Common myeloid progenitor, CD34-positive (primary cell): ENCODE measurements at regions not wholly inside any gene's neighbourhood (a gene's known extent, or its start where the extent isn't known, plus 50 kb on each side); places are given as distances from the start of the nearest gene placed in this dataset.
"Not testable (repeated sequence)": the region's sequence is repeated elsewhere in the genome, so short reads cannot be mapped to it uniquely, and the experiment has no call there.

Source experiments
- CTCF ChIA-PET: fragments of 350-600 bp; sonication (Branson Sonifier 250); formaldehyde crosslinking; loops from one replicate; lab custom pipeline; 2021; ENCODE audit warnings: antibody characterized with exemption; lab: Charles Lee
- POLR2A ChIA-PET: fragments of 350-600 bp; sonication (Branson Sonifier 250); formaldehyde crosslinking; loops from one replicate; lab custom pipeline; 2021; ENCODE audit warnings: antibody characterized with exemption; lab: Charles Lee
- DNase-seq, 3 donors: peaks; one replicate each; pipeline versions ENCODE4 v3.0.0 to v3.0.0-alpha.2; 2013
- H3K27ac ChIP-seq, 2 experiments: 1 replicate in 1 of 2; 2 replicates in 1 of 2; pipeline ENCODE4 v1.7.0; 2013; ENCODE audit warnings: inconsistent platforms in 2 of 2, low read length in 2 of 2, mild to moderate bottlenecking in 2 of 2, low read depth in 1 of 2, moderate library complexity in 1 of 2; ENCODE audit not compliant: severe bottlenecking in 2 of 2, insufficient read depth in 1 of 2, poor library complexity in 1 of 2
- H3K27me3 ChIP-seq, 5 experiments: replicated peaks in 2 of 5; 1 replicate in 3 of 5; 2 replicates in 2 of 5; pipeline versions ENCODE4 v1.6.1 to v1.7.0; 2013; ENCODE audit warnings: low read length in 4 of 5, mild to moderate bottlenecking in 2 of 5, moderate library complexity in 2 of 5, inconsistent platforms in 1 of 5; ENCODE audit not compliant: insufficient read depth in 5 of 5, control insufficient read depth in 4 of 5
- H3K36me3 ChIP-seq, 4 experiments: 1 replicate in 2 of 4; 2 replicates in 2 of 4; pipeline versions ENCODE4 v1.6.1 to v1.7.0; 2013; ENCODE audit warnings: low read length in 3 of 4, control low read depth in 1 of 4, mild to moderate bottlenecking in 1 of 4; ENCODE audit not compliant: control insufficient read depth in 4 of 4, insufficient read depth in 4 of 4
- H3K4me1 ChIP-seq, 4 experiments: 1 replicate in 3 of 4; 2 replicates in 1 of 4; pipeline versions ENCODE4 v1.6.1 to v1.7.1; 2013; ENCODE audit warnings: low read length in 3 of 4, mild to moderate bottlenecking in 3 of 4, control low read depth in 1 of 4, inconsistent platforms in 1 of 4, moderate library complexity in 1 of 4; ENCODE audit not compliant: control insufficient read depth in 4 of 4, insufficient read depth in 4 of 4; ENCODE audit errors: control extremely low read depth in 1 of 4
- H3K4me3 ChIP-seq, 7 experiments: 1 replicate in 4 of 7; 2 replicates in 3 of 7; pipeline versions ENCODE4 v1.5.1 to v1.7.0; 2013; ENCODE audit warnings: mild to moderate bottlenecking in 7 of 7, low read length in 6 of 7, moderate library complexity in 6 of 7, inconsistent platforms in 2 of 7, low read depth in 2 of 7, control low read depth in 1 of 7; ENCODE audit not compliant: insufficient read depth in 4 of 7, control insufficient read depth in 1 of 7; ENCODE audit errors: extremely low read depth in 1 of 7
- H3K9me3 ChIP-seq, 5 experiments: 1 replicate in 4 of 5; 2 replicates in 1 of 5; pipeline versions ENCODE4 v1.6.1 to v1.7.1; 2013; ENCODE audit warnings: low read length in 4 of 5, mild to moderate bottlenecking in 2 of 5, inconsistent platforms in 1 of 5, low read depth in 1 of 5, moderate library complexity in 1 of 5; ENCODE audit not compliant: control insufficient read depth in 4 of 5, insufficient read depth in 2 of 5; ENCODE audit errors: control extremely low read depth in 1 of 5
- WGBS: methylation state at CpG from one replicate; pipeline ENCODE4 v1.1.5; 2013; ENCODE audit not compliant: insufficient coverage; 5-methylcytosine and 5-hydroxymethylcytosine counted together

DNA sequence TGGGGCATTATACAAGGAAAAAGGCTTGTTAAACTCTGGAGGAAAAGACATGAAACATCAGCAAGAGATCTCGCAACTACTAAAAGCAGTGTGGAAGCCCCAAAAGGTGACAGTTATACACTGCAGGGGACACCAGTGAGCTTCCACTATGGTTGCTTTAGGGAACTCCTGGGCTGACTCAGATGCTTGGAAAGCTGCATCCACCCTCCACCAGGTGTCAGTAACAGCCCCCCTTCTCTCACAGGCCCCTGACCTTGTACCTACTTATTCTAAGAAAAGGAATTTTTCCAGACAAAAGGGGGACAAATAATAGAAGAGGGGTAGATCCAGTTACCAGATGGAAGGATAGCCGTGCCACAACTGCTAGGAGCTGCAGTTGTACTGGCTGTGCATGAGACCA, 154.4 kb upstream of the COX7C start:
- DNase-seq, result no peak
- ChIA-PET CTCF (no interaction called here), POLR2A (no interaction called here)
- WGBS, result 60% methylated on average over 2 of the region's 2 CpGs
- no peaks in the 10 kb centered on the region for H3K4me1 ChIP-seq
- H3K4me3 ChIP-seq, result no peak overlapping the region
- no peaks in the 10 kb centered on the region for H3K36me3 ChIP-seq
- no peak overlapping the region for H3K27ac ChIP-seq
- H3K9me3 ChIP-seq, result peaks cover 0 to 27% (median 10%) of the 10 kb centered on the region in 5 experiments
- H3K27me3 ChIP-seq, result no peaks in the 10 kb centered on the region

DNA sequence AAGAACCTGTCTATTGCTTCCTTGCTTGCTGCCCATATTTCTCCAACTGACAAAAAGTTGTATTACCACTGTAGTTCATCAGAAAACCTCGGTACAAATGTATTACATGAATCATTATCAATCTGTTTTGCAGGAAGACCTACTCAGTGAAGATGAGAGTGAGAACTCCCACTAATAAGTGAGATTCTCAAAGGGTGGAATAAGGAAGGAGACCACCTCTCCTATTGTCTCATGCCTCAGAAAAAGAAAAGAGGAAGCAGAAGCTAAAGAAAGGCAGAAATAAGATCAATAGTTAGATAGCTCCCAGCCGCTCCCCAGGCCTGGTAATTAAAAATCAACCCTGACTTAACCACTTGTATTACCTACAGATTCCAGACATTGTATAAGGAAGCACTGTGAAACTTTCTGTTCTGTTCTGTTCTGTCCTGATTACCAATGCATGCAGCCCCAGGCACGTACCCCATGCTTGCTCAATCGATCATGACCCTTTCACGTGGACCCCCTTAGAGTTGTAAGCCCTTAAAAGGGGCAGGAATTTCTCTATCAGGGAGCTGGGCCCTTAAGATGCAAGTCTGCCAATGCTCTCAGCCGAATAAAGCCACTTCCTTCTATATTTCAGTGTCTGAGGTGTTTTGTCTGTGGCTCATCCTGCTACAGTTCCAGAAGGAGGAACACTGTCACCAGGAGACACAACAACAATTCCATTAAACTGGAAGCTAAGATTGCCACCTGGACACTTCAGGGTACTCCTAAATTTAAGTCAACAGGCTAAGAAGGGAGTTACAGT, 152.5 kb upstream of the COX7C start:
- Histone ChIP-seq H3K4me1 (no peaks in the 10 kb centered on the region), H3K36me3 (no peaks in the 10 kb centered on the region), H3K9me3 (peaks cover 0 to 27% (median 10%) of the 10 kb centered on the region in 5 experiments), H3K27me3 (no peaks in the 10 kb centered on the region), H3K4me3 (no peak overlapping the region), H3K27ac (no peak overlapping the region)
- ChIA-PET CTCF (no interaction called here), POLR2A (no interaction called here)
- DNase-seq, result no peak
- WGBS, result 81% methylated on average over 4 of the region's 6 CpGs

DNA sequence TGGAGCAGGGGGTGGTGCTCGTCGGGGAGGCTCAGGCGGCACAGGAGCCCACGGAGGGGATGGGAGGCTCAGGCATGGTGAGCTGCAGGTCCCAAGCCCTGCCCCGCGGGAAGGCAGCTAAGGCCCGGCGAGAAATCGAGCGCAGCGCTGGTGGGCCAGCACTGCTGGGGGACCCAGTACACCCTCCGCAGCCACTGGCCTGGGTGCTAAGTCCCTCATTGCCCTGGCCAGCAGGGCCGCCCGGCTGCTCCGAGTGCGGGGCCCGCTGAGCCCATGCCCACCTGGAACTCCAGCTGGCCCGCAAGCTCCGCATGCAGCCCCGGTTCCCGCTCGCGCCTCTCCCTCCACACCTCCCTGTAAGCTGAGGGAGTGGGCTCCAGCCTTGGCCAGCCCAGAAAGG, 151.0 kb upstream of the COX7C start:
- H3K4me1 ChIP-seq, POLR2A ChIA-PET, H3K27ac ChIP-seq, DNase-seq, H3K27me3 ChIP-seq, CTCF ChIA-PET, H3K36me3 ChIP-seq, H3K4me3 ChIP-seq: not testable (repeated sequence)
- peaks cover 0 to 24% (median 10%) of the 10 kb centered on the region in 5 experiments for H3K9me3 ChIP-seq
- 92% methylated on average over 12 of the region's 23 CpGs for WGBS

DNA sequence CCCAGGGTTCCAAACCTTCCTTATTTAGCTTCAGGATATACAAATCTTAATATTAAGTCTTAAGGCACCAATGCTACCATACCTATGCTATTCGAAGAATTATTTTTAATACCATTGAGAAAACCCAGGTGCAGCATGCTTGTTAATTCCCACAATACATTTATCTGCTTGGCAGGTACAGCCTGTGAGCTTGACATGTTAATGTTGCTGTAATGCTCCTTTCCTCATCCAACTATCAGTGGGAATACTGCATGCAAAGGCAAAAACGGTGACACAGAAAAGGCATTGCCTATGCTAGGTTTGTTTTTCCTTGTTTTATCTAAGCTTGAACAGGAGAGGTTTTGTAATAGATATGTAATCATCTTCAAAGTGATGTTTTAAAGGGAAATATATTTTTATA, 135.7 kb upstream of the COX7C start:
- peaks cover 0 to 1% (median 0%) of the 10 kb centered on the region in 5 experiments for H3K9me3 ChIP-seq

DNA sequence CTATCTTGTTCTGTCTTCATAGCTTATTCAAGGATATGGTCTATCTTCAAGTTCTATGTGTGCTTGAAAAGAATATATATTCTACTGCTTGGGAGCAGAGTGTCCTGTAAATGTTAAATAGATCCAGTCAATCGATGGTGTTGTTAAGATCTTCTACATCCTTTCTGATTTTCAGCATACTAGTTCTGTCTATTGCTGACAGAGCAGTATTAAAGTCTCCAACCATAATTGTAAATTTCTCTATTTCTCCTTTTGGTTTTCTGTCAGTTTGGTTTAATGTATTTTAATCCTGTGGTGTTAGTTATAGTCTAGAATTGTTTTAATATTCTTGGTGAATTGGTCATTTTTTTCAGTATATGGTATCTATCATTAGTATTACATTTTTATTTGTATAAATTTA, 124.0 kb upstream of the COX7C start:
- H3K4me3 ChIP-seq, result no peak overlapping the region
- no peak overlapping the region for H3K27ac ChIP-seq
- H3K9me3 ChIP-seq, result no peaks in the 10 kb centered on the region
- no peaks in the 10 kb centered on the region for H3K27me3 ChIP-seq
- no peaks in the 10 kb centered on the region for H3K4me1 ChIP-seq
- POLR2A ChIA-PET, result no interaction called here
- DNase-seq, result no peak
- H3K36me3 ChIP-seq, result no peaks in the 10 kb centered on the region
- CTCF ChIA-PET, result no interaction called here
- whole genome bisulfite sequencing, result no CpG with 5 or more reads among the region's 1 CpG

More for the DNA sequence above, 135.7 kb upstream of the COX7C start:
- no peaks in the 10 kb centered on the region for H3K27me3 ChIP-seq
- ChIA-PET POLR2A (no interaction called here), CTCF (interaction anchor here (0.7 kb wide), 1 partner anchor 9 kb away, joined by 3 read pairs; no protein-coding TSS in a partner anchor)
- no peak for DNase-seq
- H3K36me3 ChIP-seq, result no peaks in the 10 kb centered on the region
- H3K4me1 ChIP-seq, result no peaks in the 10 kb centered on the region
- no peak overlapping the region for H3K4me3 ChIP-seq
- 100% methylated on average over 1 of the region's 2 CpGs for WGBS
- H3K27ac ChIP-seq, result no peak overlapping the region

DNA sequence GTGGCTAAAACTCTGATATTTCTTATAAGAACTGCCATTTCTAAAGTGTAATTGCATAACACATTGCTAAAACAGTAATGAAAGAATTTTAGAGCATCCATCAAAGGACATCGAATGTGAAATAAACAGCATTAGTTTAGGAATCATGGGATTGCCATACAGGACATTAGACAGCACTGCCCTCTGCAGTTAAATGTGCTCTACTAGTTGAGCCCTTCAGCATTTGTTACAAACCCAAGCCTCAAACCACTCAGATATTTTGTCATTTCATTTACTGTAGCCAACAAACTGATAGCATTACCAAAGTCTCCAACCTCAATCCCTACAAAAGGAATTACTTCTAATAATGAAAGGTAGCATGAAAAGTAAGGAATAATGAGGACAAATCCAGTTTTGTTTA, 116.8 kb upstream of the COX7C start:
- ChIA-PET CTCF (no interaction called here), POLR2A (no interaction called here)
- DNase-seq, result no peak
- Histone ChIP-seq H3K27ac (no peak overlapping the region), H3K9me3 (no peaks in the 10 kb centered on the region), H3K4me3 (no peak overlapping the region), H3K36me3 (no peaks in the 10 kb centered on the region), H3K4me1 (no peaks in the 10 kb centered on the region), H3K27me3 (no peaks in the 10 kb centered on the region)
- WGBS, result 91% methylated on average over 1 of the region's 1 CpG

DNA sequence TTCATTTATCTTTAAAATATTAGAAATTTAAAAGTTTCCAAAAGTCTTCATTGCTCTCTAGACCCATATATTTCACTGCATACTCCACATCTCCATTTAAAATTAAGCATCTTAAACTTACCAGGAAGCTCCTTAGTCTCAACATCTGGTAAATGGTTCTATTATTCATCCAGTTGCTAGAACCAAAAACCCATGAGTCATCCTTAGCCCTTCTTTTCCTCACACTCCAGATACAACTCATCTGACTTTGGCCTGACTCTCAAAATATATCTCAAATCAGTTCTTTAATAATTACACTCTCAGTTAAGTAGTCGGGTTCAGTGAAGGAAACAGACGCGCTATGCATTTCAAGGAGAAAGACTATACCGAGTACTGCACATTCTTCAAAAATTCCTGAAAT, 110.2 kb upstream of the COX7C start:
- no peaks in the 10 kb centered on the region for H3K9me3 ChIP-seq
- ChIA-PET POLR2A (no interaction called here), CTCF (interaction anchor here (1.4 kb wide), 1 partner anchor 12 kb away, joined by 3 read pairs; no protein-coding TSS in a partner anchor)
- H3K27ac ChIP-seq, result no peak overlapping the region
- DNase-seq, result no peak
- H3K4me3 ChIP-seq, result no peak overlapping the region
- 98% methylated on average over 4 of the region's 4 CpGs for WGBS
- no peaks in the 10 kb centered on the region for H3K36me3 ChIP-seq
- H3K4me1 ChIP-seq, result no peaks in the 10 kb centered on the region
- H3K27me3 ChIP-seq, result no peaks in the 10 kb centered on the region
